Endothelial cell of umbilical vein (primary cell): ENCODE measurements at regions not wholly inside any gene's neighbourhood (a gene's known extent, or its start where the extent isn't known, plus 50 kb on each side); places are given as distances from the start of the nearest gene placed in this dataset.

ENCODE experiments used
- EZH2 ChIP-seq: IDR thresholded peaks from 2 replicates; pipeline ENCODE4 v1.6.1; 2012; ENCODE audit warnings: borderline replicate concordance, low read depth, mild to moderate bottlenecking, moderate library complexity, low read length, inconsistent platforms; ENCODE audit not compliant: severe bottlenecking
- POLR2A ChIP-seq: IDR thresholded peaks from 2 replicates; pipeline ENCODE4 v1.6.1; 2012; ENCODE audit warnings: low read depth, mild to moderate bottlenecking, control low read depth, low read length
- POLR2AphosphoS5 ChIP-seq: IDR thresholded peaks from 2 replicates; pipeline ENCODE4 v1.6.1; 2012; ENCODE audit warnings: low read depth, mild to moderate bottlenecking, control low read depth, low read length, moderate library complexity; ENCODE audit not compliant: insufficient read depth
- TF ChIP-seq, protein P1 (sequence below), 2 donors: IDR thresholded peaks; 1 replicate in 1 of 2; 2 replicates in 1 of 2; pipeline ENCODE4 v1.5.1; 2011; ENCODE audit warnings: low read length in 2 of 2, mild to moderate bottlenecking in 2 of 2, moderate library complexity in 2 of 2, control low read depth in 1 of 2, inconsistent platforms in 1 of 2, low read depth in 1 of 2; ENCODE audit not compliant: insufficient read depth in 1 of 2; ENCODE audit errors: extremely low read depth in 1 of 2

DNA sequence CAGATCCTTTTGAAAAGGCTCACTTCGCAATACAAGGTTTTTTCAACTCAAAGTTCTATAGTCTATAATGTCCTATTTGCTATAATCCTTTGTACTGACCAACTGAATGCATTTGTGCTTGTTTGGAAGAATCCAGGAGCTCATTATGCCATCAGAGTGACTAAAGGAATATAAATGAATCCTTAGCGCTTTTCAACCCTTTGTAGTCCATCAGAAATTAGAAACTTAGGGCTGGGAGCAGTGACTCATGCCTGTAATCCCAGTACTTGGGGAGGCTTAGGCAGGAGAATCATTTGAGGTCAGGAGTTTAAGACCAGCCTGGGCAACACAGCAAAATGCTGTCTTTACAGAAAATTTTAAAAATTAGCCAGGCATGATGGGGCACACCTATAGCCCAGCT is 330.2 kb upstream of the CHAC2 start:
- TF ChIP-seq EZH2: no peak
- TF ChIP-seq POLR2AphosphoS5: no peak
- TF ChIP-seq, protein P1, sequence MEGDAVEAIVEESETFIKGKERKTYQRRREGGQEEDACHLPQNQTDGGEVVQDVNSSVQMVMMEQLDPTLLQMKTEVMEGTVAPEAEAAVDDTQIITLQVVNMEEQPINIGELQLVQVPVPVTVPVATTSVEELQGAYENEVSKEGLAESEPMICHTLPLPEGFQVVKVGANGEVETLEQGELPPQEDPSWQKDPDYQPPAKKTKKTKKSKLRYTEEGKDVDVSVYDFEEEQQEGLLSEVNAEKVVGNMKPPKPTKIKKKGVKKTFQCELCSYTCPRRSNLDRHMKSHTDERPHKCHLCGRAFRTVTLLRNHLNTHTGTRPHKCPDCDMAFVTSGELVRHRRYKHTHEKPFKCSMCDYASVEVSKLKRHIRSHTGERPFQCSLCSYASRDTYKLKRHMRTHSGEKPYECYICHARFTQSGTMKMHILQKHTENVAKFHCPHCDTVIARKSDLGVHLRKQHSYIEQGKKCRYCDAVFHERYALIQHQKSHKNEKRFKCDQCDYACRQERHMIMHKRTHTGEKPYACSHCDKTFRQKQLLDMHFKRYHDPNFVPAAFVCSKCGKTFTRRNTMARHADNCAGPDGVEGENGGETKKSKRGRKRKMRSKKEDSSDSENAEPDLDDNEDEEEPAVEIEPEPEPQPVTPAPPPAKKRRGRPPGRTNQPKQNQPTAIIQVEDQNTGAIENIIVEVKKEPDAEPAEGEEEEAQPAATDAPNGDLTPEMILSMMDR (IDR thresholded peaks at IDR 0.05; ENCODE audit: extremely low read depth in 1 of 2, insufficient read depth in 1 of 2, low read depth in 1 of 2, low read length in 2 of 2): no peak
- no peak for TF ChIP-seq POLR2A
